Esophagus squamous epithelium (tissue), 5 donors: ENCODE measurements at regions not wholly inside any gene's neighbourhood (a gene's known extent, or its start where the extent isn't known, plus 50 kb on each side); places are given as distances from the start of the nearest gene placed in this dataset.

Experiments used
- DNase-seq: peaks from one replicate; lab custom pipeline; 2025; lab: John Stamatoyannopoulos, UW
- H3K27ac ChIP-seq, 4 donors: fragments of 200-600 bp; sonication (generic); one replicate each; pipeline ENCODE4 v1.5.1; 2016 to 2019; ENCODE audit warnings: mild to moderate bottlenecking in 1 of 4
- H3K27me3 ChIP-seq, 4 donors: fragments of 200-600 bp; sonication (generic); 1 replicate in 3 of 4; 2 replicates in 1 of 4; pipeline versions ENCODE4 v1.5.1 to v1.6.0; 2017 to 2021; ENCODE audit warnings: antibody characterized with exemption in 1 of 4
- H3K36me3 ChIP-seq, 3 donors: fragments of 200-600 bp; sonication (generic); one replicate each; pipeline ENCODE4 v1.5.1; 2016 to 2019
- H3K4me1 ChIP-seq, 3 donors: fragments of 200-600 bp; sonication (generic); one replicate each; pipeline ENCODE4 v1.5.1; 2017 to 2019
- H3K4me3 ChIP-seq, 4 donors: fragments of 200-600 bp; sonication (generic); 1 replicate in 3 of 4; 2 replicates in 1 of 4; pipeline ENCODE4 v1.5.1; 2016 to 2019; ENCODE audit warnings: mild to moderate bottlenecking in 2 of 4, moderate library complexity in 1 of 4
- H3K9me3 ChIP-seq, 3 donors: fragments of 200-600 bp; sonication (generic); one replicate each; pipeline ENCODE4 v1.5.1; 2016 to 2019
- CTCF ChIP-seq, 6 experiments: fragments of 450-650 bp in 4 of 6; fragments of 200-600 bp in 2 of 6; sonication (generic) in 2 of 6; IDR thresholded peaks; one replicate each; pipeline ENCODE4 v1.5.1; 2016 to 2019; ENCODE audit warnings: antibody characterized with exemption in 6 of 6, mild to moderate bottlenecking in 4 of 6, moderate library complexity in 4 of 6
- POLR2A ChIP-seq, 4 donors: fragments of 450-650 bp; IDR thresholded peaks; one replicate each; pipeline ENCODE4 v1.6.1; 2017; ENCODE audit warnings: antibody characterized with exemption in 4 of 4, mild to moderate bottlenecking in 4 of 4, moderate library complexity in 3 of 4
- WGBS, 2 donors: methylation state at CpG; one replicate each; pipeline ENCODE4 v1.1.5; 2018; 5-methylcytosine and 5-hydroxymethylcytosine counted together
- intact Hi-C: fragments of 100-400 bp; cut with DNase I; formaldehyde crosslinking; loops from one replicate; pipeline ENCODE4 v1.15.0; 2022
- donor health status: DM: yes; HTN: yes; CAD: no.

GRCh38 chr20:61046721-61047351, 205.2 kb upstream of the CDH4 start:
- no peak overlapping the region for H3K4me3 ChIP-seq
- H3K4me1 ChIP-seq, result no peaks in the 10 kb centered on the region
- no peak for DNase-seq
- H3K9me3 ChIP-seq, result no peaks in the 10 kb centered on the region
- TF ChIP-seq POLR2A (IDR thresholded peaks at IDR 0.05) (no peak), CTCF (IDR thresholded peaks at IDR 0.05) (no peak)
- H3K36me3 ChIP-seq, result no peaks in the 10 kb centered on the region
- WGBS, 2 donors, result 69 to 80% methylated on average over 4 to 7 of the region's 9 CpGs
- H3K27ac ChIP-seq, result no peak overlapping the region
- intact Hi-C loops, result no loop called here
- H3K27me3 ChIP-seq, result no peaks in the 10 kb centered on the region

GRCh38 chr20:61047515-61047914, 204.5 kb upstream of the CDH4 start:
- WGBS, 2 donors, result 57 to 79% methylated on average over 3 to 4 of the region's 4 CpGs
- H3K27ac ChIP-seq, result no peak overlapping the region
- H3K27me3 ChIP-seq, result peaks cover 0 to under 1% (median 0%) of the 10 kb centered on the region in 4 donors
- TF ChIP-seq POLR2A (IDR thresholded peaks at IDR 0.05) (no peak), CTCF (IDR thresholded peaks at IDR 0.05) (no peak)
- H3K4me1 ChIP-seq, result no peaks in the 10 kb centered on the region
- no peak overlapping the region for H3K4me3 ChIP-seq
- H3K9me3 ChIP-seq, result no peaks in the 10 kb centered on the region
- intact Hi-C loops, result no loop called here
- H3K36me3 ChIP-seq, result no peaks in the 10 kb centered on the region
- DNase-seq, result no peak

GRCh38 chr20:61048302-61048701, 203.8 kb upstream of the CDH4 start:
- Histone ChIP-seq H3K9me3 (no peaks in the 10 kb centered on the region), H3K4me1 (no peaks in the 10 kb centered on the region), H3K36me3 (no peaks in the 10 kb centered on the region), H3K4me3 (no peak overlapping the region), H3K27me3 (peaks cover 0 to 6% (median 0%) of the 10 kb centered on the region in 4 donors), H3K27ac (no peak overlapping the region)
- DNase-seq, result no peak
- intact Hi-C loops, result no loop called here
- WGBS, 2 donors, result 67 to 79% methylated on average over 2 of the region's 2 CpGs
- TF ChIP-seq POLR2A (IDR thresholded peaks at IDR 0.05) (no peak), CTCF (IDR thresholded peaks at IDR 0.05) (no peak)

- Histone ChIP-seq H3K27ac (no peak overlapping the region), H3K27me3 (peaks cover 0 to 6% (median 0%) of the 10 kb centered on the region in 4 donors), H3K4me3 (no peak overlapping the region), H3K9me3 (no peaks in the 10 kb centered on the region), H3K4me1 (no peaks in the 10 kb centered on the region), H3K36me3 (no peaks in the 10 kb centered on the region)
- 33 to 55% methylated on average over 1 to 7 of the region's 9 CpGs for WGBS, 2 donors
- DNase-seq, result no peak
- TF ChIP-seq POLR2A (IDR thresholded peaks at IDR 0.05), result no peak
- intact Hi-C loops, result no loop called here
Measured at GRCh38 chr20:61049684-61050083, 202.4 kb upstream of the CDH4 start.

- intact Hi-C loops, result no loop called here
- no peak for DNase-seq
Measured at GRCh38 chr20:61050336-61050890, 201.6 kb upstream of the CDH4 start.

More at GRCh38 chr20:61050336-61050890, 201.6 kb upstream of the CDH4 start:
- no peaks in the 10 kb centered on the region for H3K9me3 ChIP-seq
- no peak overlapping the region for H3K27ac ChIP-seq
- H3K27me3 ChIP-seq, result peaks cover 0 to 6% (median 0%) of the 10 kb centered on the region in 4 donors
- no peak for TF ChIP-seq CTCF (IDR thresholded peaks at IDR 0.05)
- H3K4me3 ChIP-seq, result no peak overlapping the region
- H3K36me3 ChIP-seq, result no peaks in the 10 kb centered on the region
- no peaks in the 10 kb centered on the region for H3K4me1 ChIP-seq
- whole genome bisulfite sequencing, 2 donors, result 55 to 71% methylated on average over 7 to 8 of the region's 8 CpGs
